HUES6 (cell line): ENCODE measurements at regions not wholly inside any gene's neighbourhood (a gene's known extent, or its start where the extent isn't known, plus 50 kb on each side); places are given as distances from the start of the nearest gene placed in this dataset.

Experiments
- H3K27ac ChIP-seq: 2 replicates; pipeline ENCODE4 v1.7.0; 2013; ENCODE audit warnings: low read depth, mild to moderate bottlenecking, low read length, inconsistent platforms
- H3K27me3 ChIP-seq: 2 replicates; pipeline ENCODE4 v1.6.1; 2013; ENCODE audit warnings: low read length; ENCODE audit not compliant: control insufficient read depth, insufficient read depth
- H3K36me3 ChIP-seq: 2 replicates; pipeline ENCODE4 v1.6.1; 2013; ENCODE audit warnings: low read length; ENCODE audit not compliant: control insufficient read depth, insufficient read depth
- H3K4me1 ChIP-seq: 2 replicates; pipeline ENCODE4 v1.6.1; 2013; ENCODE audit warnings: low read length; ENCODE audit not compliant: control insufficient read depth, insufficient read depth
- H3K4me3 ChIP-seq: 2 replicates; pipeline ENCODE4 v1.5.1; 2013; ENCODE audit warnings: low read depth, low read length
- H3K9ac ChIP-seq: one replicate; pipeline ENCODE4 v1.6.1; 2013; ENCODE audit warnings: mild to moderate bottlenecking, low read length
- H3K9me3 ChIP-seq: 2 replicates; pipeline ENCODE4 v1.6.1; 2013; ENCODE audit warnings: low read depth, low read length; ENCODE audit not compliant: control insufficient read depth, insufficient read depth

DNA sequence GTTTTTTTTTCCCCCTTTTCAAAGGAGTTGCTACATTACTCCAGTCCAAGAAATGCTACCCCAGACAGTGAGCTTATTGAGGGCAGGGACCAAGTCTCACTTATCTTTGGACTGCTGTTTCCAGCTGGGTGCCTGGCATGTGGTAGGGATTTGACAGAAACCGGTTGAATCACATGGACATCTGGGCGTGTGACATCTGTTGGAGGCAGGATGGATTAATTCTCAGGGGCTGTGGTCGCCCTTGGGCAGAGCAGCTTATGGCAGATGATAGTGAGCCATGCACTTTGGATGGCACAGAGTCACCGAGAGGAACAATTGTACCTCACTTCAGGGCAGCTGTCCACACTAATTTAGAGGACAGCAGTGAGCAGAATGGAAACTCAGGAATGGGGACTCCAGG, 254.6 kb upstream of the ID2 start:
- no peaks in the 10 kb centered on the region for H3K27me3 ChIP-seq
- H3K9me3 ChIP-seq: 0 out of 2 replicates have a peak, but pooled peaks cover 2% of the 10 kb centered on the region
- H3K9ac ChIP-seq: no peak overlapping the region
- no peak overlapping the region for H3K4me3 ChIP-seq
- H3K4me1 ChIP-seq: no peaks in the 10 kb centered on the region
- H3K36me3 ChIP-seq: no peaks in the 10 kb centered on the region
- no peak overlapping the region for H3K27ac ChIP-seq

- no peak overlapping the region for H3K9ac ChIP-seq
- no peaks in the 10 kb centered on the region for H3K27me3 ChIP-seq
- H3K36me3 ChIP-seq: no peaks in the 10 kb centered on the region
- no peak overlapping the region for H3K4me3 ChIP-seq
- no peak overlapping the region for H3K27ac ChIP-seq
- H3K9me3 ChIP-seq: 0 out of 2 replicates have a peak, but pooled peaks cover 2% of the 10 kb centered on the region
- no peaks in the 10 kb centered on the region; the same call in 1 of the 2 replicates for H3K4me1 ChIP-seq
Observed at GRCh38 chr2:8430628-8431027, 251.2 kb upstream of the ID2 start.

DNA sequence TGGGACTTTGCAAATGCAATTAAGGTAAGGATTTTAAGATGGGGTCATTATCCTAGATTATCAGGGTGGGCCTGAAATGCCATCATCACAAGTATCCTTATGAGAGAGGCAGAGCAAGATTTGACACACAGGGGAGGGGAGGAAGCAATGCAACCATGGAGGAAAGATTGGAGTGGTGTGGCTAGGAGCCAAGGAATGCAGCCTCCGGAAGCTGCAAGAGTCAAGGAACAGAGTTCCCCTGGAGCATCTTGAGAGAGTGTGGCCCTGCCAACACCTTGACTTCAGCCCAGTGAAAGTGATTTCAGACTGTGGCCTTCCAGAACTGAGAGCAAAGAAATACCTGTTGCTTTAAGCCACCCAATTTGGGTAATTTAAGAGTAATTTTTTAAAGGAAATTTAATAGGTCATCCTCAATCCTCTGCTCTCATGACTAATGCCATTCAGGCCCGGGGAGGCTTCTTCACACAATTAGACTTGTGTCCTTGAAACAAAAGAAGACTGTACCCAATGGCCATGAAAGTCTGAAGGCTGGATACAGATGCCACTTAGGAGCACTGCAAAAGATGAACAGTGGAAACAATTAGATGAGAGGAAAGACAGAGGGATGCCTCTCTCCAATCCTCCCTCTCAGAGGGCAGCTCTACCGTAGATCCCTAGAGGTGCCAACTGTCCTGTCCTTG, 250.3 kb upstream of the ID2 start:
- Histone ChIP-seq H3K27ac (no peak overlapping the region), H3K4me3 (no peak overlapping the region)

DNA sequence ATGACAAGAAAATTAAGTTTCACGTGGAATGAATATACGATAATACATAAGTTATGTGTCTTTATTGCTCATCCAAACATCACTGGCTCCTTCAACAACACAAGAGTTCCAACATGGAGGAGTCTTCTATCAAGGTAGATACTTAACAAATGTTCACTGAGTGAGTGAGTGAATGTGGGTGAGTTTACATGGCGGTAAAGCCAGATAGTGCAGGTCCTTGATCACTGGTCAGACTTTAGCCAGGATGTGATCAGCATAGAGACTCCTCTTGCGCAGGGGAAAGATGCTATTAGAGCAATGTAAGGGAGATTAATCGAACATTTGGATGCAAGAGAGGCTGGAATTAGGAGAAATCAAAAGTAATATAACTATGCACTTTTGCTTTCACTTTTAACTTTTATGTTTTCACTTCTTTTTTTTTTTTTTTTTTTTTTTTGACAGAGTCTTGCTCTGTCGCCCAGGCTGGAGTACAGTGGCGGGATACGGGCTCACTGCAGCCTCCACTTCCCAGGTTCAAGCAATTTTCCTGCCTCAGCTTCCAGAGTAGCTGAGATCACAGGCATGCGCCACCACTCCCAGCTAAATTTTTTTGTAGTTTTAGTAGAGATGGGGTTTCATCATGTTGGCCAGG, 249.0 kb upstream of the ID2 start:
- no peaks in the 10 kb centered on the region; the same call in 1 of the 2 replicates for H3K4me1 ChIP-seq
- H3K9ac ChIP-seq: no peak overlapping the region
- H3K27me3 ChIP-seq: no peaks in the 10 kb centered on the region
- peaks cover 5% of the 10 kb centered on the region for H3K9me3 ChIP-seq
- no peak overlapping the region for H3K4me3 ChIP-seq
- no peaks in the 10 kb centered on the region for H3K36me3 ChIP-seq
- H3K27ac ChIP-seq: no peak overlapping the region

More for the DNA sequence above, 250.3 kb upstream of the ID2 start:
- Histone ChIP-seq H3K9me3 (0 out of 2 replicates have a peak, but pooled peaks cover 2% of the 10 kb centered on the region), H3K9ac (no peak overlapping the region), H3K4me1 (no peaks in the 10 kb centered on the region; the same call in 1 of the 2 replicates), H3K36me3 (no peaks in the 10 kb centered on the region), H3K27me3 (no peaks in the 10 kb centered on the region)

DNA sequence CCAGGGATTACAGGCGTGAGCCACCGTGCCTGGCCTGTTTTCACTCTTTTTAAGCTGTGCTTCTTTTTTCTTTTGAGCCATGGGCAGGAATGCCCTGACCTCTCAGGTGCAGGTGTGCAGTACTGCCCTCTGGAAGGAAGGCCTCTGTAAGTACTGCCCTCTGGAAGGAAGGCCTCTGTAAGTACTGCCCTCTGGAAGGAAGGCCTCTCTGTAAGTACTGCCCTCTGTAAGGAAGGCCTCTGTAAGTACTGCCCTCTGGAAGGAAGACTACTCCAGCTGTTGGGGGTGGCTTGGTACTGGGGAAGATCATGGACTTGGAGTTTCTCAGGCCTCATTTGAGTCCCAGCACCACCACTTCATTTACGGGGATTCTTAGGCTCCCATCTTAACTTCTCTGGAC, 248.5 kb upstream of the ID2 start:
- H3K9me3 ChIP-seq: peaks cover 8% of the 10 kb centered on the region
- H3K36me3 ChIP-seq: no peaks in the 10 kb centered on the region
- no peak overlapping the region for H3K27ac ChIP-seq
- no peaks in the 10 kb centered on the region for H3K27me3 ChIP-seq
- no peaks in the 10 kb centered on the region; the same call in 1 of the 2 replicates for H3K4me1 ChIP-seq
- H3K9ac ChIP-seq: no peak overlapping the region
- H3K4me3 ChIP-seq: no peak overlapping the region

DNA sequence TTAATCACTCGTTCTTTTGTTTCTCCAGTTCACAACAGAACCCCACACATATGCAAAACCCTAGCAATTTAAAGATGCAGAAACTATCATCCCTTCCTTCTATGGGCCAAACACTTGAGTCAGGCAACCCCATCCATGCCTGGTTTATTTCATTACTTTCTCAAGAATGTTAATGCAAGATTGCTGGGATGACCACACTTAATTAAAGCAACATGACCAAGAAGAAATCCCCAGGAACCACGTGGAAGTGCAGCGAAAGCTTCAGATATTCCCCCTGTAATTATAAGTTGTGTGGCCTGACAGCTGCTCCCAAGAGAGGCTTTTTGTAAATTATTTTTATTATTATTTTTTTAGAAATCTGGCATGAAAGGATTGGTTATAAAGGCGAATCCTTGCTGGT, 246.2 kb upstream of the ID2 start:
- Histone ChIP-seq H3K27ac (no peak overlapping the region), H3K9me3 (peaks cover 12% of the 10 kb centered on the region), H3K4me1 (no peaks in the 10 kb centered on the region; the same call in 1 of the 2 replicates), H3K4me3 (no peak overlapping the region), H3K27me3 (no peaks in the 10 kb centered on the region), H3K36me3 (no peaks in the 10 kb centered on the region), H3K9ac (no peak overlapping the region)

- Histone ChIP-seq H3K9ac (no peak overlapping the region), H3K27me3 (no peaks in the 10 kb centered on the region), H3K9me3 (peaks cover 9% of the 10 kb centered on the region), H3K4me3 (no peak overlapping the region), H3K27ac (no peak overlapping the region), H3K36me3 (no peaks in the 10 kb centered on the region), H3K4me1 (no peaks in the 10 kb centered on the region; the same call in 1 of the 2 replicates)
Observed at GRCh38 chr2:8436585-8436984, 245.3 kb upstream of the ID2 start.

DNA sequence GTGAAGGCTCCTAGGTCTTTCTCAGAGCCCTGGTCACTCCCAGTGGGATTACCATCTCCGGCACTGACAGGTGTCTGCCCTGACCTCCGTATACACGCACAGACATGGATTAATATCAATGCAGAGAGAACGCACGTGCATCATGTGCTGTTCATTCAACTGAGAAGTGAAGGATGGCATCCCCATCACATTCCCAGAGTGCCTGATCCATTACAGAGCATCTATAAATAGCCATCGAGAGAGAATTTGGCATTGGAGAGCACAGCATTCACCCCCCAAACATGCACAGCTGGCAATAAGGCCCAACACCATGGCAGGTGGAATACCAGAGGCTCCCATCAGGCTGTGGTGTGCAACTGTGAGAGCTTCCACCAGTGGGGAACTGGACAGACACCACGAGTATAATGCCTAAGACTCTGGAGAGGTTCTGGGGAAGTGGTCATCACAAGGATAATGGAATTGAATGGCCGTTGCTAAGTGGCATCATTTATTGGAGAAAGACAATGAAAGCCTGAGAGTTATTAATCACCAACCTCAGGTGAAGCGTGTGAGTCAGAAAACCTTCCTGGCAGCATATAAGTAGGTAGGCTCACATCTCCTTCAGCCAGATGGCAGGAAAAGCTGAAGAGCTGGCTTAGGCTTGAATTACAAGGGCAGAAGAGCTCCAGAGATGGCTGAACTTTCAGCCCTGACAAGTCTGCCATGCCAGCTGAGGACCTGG, 244.5 kb upstream of the ID2 start:
- Histone ChIP-seq H3K27ac (no peak overlapping the region), H3K36me3 (no peaks in the 10 kb centered on the region), H3K4me3 (no peak overlapping the region)

DNA sequence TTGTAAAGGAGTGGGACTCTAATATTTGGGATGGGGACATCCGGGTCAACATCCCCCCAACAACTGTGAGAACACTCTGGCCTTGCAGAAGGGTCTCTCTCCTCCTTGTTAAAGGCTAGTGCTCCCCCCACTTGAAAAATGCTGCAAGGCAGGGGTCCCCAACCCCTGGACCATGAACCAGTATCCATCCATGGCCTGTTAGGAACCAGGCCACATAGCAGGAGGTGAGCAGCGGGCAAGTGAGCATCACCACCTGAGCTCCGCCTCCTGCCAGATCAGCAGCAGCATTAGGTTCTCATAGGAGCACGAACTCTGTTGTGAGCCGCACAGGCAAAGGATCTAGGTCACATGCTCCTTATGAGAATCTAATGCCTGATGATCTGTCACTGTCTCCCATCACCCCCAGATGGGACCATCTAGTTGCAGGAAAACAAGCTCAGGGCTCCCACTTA, 243.9 kb upstream of the ID2 start:
- Histone ChIP-seq H3K27ac (no peak overlapping the region), H3K9ac (no peak overlapping the region), H3K4me3 (no peak overlapping the region), H3K36me3 (no peaks in the 10 kb centered on the region), H3K27me3 (no peaks in the 10 kb centered on the region), H3K4me1 (no peaks in the 10 kb centered on the region; the same call in 1 of the 2 replicates), H3K9me3 (peaks cover 9% of the 10 kb centered on the region)

More for the DNA sequence above, 244.5 kb upstream of the ID2 start:
- peaks cover 9% of the 10 kb centered on the region for H3K9me3 ChIP-seq
- H3K27me3 ChIP-seq: no peaks in the 10 kb centered on the region
- H3K9ac ChIP-seq: no peak overlapping the region
- no peaks in the 10 kb centered on the region; the same call in 1 of the 2 replicates for H3K4me1 ChIP-seq

DNA sequence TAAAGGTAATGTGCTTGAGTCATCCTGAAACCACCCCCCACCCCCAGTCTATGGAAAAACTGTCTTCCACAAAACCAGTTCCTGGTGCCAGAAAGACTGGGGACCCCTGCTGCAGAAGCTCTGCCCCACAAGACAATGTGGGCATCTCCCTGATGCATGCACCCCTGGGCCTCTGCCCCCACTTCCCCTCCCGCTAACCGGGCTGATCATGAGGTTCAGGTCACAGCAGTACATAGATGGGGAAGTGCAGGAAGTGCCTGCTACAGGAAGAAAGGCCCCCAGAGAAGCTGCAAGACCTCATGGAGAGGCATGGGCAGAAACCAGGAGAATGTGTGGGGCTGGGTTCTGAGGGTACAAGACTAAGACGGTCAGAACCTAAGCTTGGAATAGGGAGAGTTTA, 243.4 kb upstream of the ID2 start:
- H3K27me3 ChIP-seq: no peaks in the 10 kb centered on the region
- H3K36me3 ChIP-seq: no peaks in the 10 kb centered on the region
- no peak overlapping the region for H3K9ac ChIP-seq
- no peak overlapping the region for H3K27ac ChIP-seq
- no peak overlapping the region for H3K4me3 ChIP-seq
- H3K9me3 ChIP-seq: peaks cover 9% of the 10 kb centered on the region
- no peaks in the 10 kb centered on the region; the same call in 1 of the 2 replicates for H3K4me1 ChIP-seq

- no peak overlapping the region for H3K27ac ChIP-seq
- no peak overlapping the region for H3K9ac ChIP-seq
- no peak overlapping the region for H3K4me3 ChIP-seq
- H3K36me3 ChIP-seq: no peaks in the 10 kb centered on the region
- no peaks in the 10 kb centered on the region for H3K27me3 ChIP-seq
- peaks cover 9% of the 10 kb centered on the region for H3K9me3 ChIP-seq
- no peaks in the 10 kb centered on the region; the same call in 1 of the 2 replicates for H3K4me1 ChIP-seq
Observed at GRCh38 chr2:8438996-8439395, 242.9 kb upstream of the ID2 start.
